Muscle layer of colon (tissue), 2 donors: ENCODE measurements at regions not wholly inside any gene's neighbourhood (a gene's known extent, or its start where the extent isn't known, plus 50 kb on each side); places are given as distances from the start of the nearest gene placed in this dataset.

ENCODE experiments used
- H3K27ac ChIP-seq: one replicate; pipeline ENCODE4 v1.7.0; 2013; ENCODE audit warnings: low read depth, mild to moderate bottlenecking, low read length, moderate library complexity
- H3K27me3 ChIP-seq, 2 donors: one replicate each; pipeline ENCODE4 v1.7.0; 2013; ENCODE audit warnings: low read length in 2 of 2, mild to moderate bottlenecking in 2 of 2; ENCODE audit not compliant: insufficient read depth in 2 of 2, control insufficient read depth in 1 of 2
- H3K36me3 ChIP-seq: one replicate; pipeline ENCODE4 v1.7.0; 2013; ENCODE audit warnings: mild to moderate bottlenecking, low read length; ENCODE audit not compliant: insufficient read depth
- H3K4me1 ChIP-seq: one replicate; pipeline ENCODE4 v1.7.0; 2013; ENCODE audit warnings: mild to moderate bottlenecking, low read length; ENCODE audit not compliant: insufficient read depth
- H3K4me3 ChIP-seq, 2 donors: one replicate each; pipeline ENCODE4 v1.7.0; 2013; ENCODE audit warnings: low read length in 2 of 2, low read depth in 1 of 2, mild to moderate bottlenecking in 1 of 2, moderate library complexity in 1 of 2
- H3K9ac ChIP-seq: one replicate; pipeline ENCODE4 v1.7.0; 2013; ENCODE audit warnings: low read length
- H3K9me3 ChIP-seq: one replicate; pipeline ENCODE4 v1.7.0; 2013; ENCODE audit warnings: mild to moderate bottlenecking, low read length
- donor health status: abdominal sarcoma.
- donor health status: Adenocarcinoma of cecum.

- no peaks in the 10 kb centered on the region for H3K9me3 ChIP-seq
- H3K27ac ChIP-seq, result no peak overlapping the region
- no peaks in the 10 kb centered on the region for H3K36me3 ChIP-seq
- no peaks in the 10 kb centered on the region for H3K27me3 ChIP-seq
- H3K4me1 ChIP-seq, result no peaks in the 10 kb centered on the region
- no peak overlapping the region for H3K9ac ChIP-seq
- no peak overlapping the region for H3K4me3 ChIP-seq
Measured at GRCh38 chr21:16563116-16563515, 833.3 kb downstream of the USP25 start.

DNA sequence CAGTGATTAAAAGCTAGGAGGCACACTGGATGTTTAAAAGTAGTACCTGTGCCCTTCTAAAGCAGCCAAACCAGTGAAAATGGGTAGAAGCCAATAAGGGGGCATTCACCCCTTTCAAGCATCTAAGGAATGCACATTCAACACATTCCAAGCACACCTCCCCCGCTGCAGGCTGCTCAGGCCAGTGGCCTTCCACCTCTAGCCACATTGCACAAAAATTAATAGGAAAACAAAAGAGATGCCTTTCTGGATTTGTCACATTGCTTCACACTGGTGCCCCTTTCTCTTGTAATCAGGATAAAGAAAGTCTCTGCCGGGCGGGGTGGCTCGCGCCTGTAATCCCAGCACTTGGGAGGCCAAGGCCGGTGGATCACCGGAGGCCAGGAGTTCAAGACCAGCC lies 834.0 kb downstream of the USP25 start:
- Histone ChIP-seq H3K9me3 (no peaks in the 10 kb centered on the region), H3K36me3 (no peaks in the 10 kb centered on the region), H3K27ac (no peak overlapping the region), H3K9ac (no peak overlapping the region), H3K4me1 (no peaks in the 10 kb centered on the region), H3K27me3 (no peaks in the 10 kb centered on the region), H3K4me3 (no peak overlapping the region)

DNA sequence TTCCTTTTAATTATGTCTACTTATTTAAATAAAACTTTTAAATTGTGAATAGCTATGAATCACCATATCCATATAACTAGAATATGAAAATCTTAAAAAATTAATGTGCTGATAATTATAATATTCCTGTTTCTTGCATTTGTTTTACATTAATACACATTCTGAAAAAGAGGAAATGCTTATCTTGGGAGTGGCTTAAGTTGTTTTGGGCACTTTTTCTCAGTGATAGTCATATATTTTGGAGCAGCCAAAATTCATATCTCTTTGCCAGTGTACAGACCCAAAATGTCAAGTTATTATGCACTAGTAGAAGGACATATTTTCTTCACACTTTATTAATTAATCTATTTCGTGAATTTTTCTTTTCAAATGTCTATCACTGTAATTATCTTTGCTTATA lies 838.5 kb downstream of the USP25 start:
- no peak overlapping the region for H3K9ac ChIP-seq
- H3K27ac ChIP-seq, result no peak overlapping the region
- H3K27me3 ChIP-seq, result no peaks in the 10 kb centered on the region
- peaks cover 10% of the 10 kb centered on the region for H3K4me1 ChIP-seq
- H3K36me3 ChIP-seq, result no peaks in the 10 kb centered on the region
- no peaks in the 10 kb centered on the region for H3K9me3 ChIP-seq
- H3K4me3 ChIP-seq, result no peak overlapping the region

DNA sequence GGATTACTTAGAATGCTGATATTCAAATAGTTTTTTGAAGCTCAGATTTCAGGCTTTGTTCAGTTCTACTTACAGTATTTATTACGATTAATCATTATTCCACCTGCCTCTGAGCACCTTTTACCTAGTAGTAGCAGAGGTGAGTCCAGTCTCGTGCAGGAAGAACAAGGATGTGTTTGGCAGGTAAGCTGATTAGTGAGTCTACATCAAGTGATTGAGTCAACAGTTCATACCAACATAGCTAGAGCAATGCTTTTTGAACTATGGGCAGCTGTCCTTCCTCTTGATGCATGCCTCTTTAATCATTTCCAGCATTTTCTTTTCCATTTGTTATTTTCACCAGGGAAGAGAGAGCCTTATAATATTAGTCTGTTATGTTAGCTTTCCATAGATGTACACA lies 838.9 kb downstream of the USP25 start:
- Histone ChIP-seq H3K27me3 (no peaks in the 10 kb centered on the region), H3K9ac (no peak overlapping the region), H3K36me3 (no peaks in the 10 kb centered on the region), H3K27ac (no peak overlapping the region), H3K9me3 (no peaks in the 10 kb centered on the region), H3K4me3 (no peak overlapping the region), H3K4me1 (peaks cover 10% of the 10 kb centered on the region)

GRCh38 chr21:16569679-16570078 lies 839.9 kb downstream of the USP25 start:
- H3K36me3 ChIP-seq, result no peaks in the 10 kb centered on the region
- no peak overlapping the region for H3K4me3 ChIP-seq
- no peaks in the 10 kb centered on the region for H3K27me3 ChIP-seq
- H3K4me1 ChIP-seq, result peaks cover 10% of the 10 kb centered on the region
- no peak overlapping the region for H3K27ac ChIP-seq
- no peaks in the 10 kb centered on the region for H3K9me3 ChIP-seq
- H3K9ac ChIP-seq, result no peak overlapping the region

- H3K9me3 ChIP-seq, result no peaks in the 10 kb centered on the region
- H3K36me3 ChIP-seq, result no peaks in the 10 kb centered on the region
Measured at GRCh38 chr21:16570171-16570570, 840.4 kb downstream of the USP25 start.

GRCh38 chr21:16570856-16571255 lies 841.1 kb downstream of the USP25 start:
- Histone ChIP-seq H3K27me3 (no peaks in the 10 kb centered on the region), H3K4me3 (peak overlapping the region in 1 of 2 donors; percentile 21), H3K4me1 (peaks cover 10% of the 10 kb centered on the region), H3K27ac (no peak overlapping the region), H3K36me3 (no peaks in the 10 kb centered on the region), H3K9me3 (no peaks in the 10 kb centered on the region), H3K9ac (no peak overlapping the region)

More at GRCh38 chr21:16570171-16570570, 840.4 kb downstream of the USP25 start:
- no peak overlapping the region for H3K9ac ChIP-seq
- H3K4me1 ChIP-seq, result peaks cover 10% of the 10 kb centered on the region
- no peaks in the 10 kb centered on the region for H3K27me3 ChIP-seq
- H3K4me3 ChIP-seq, result no peak overlapping the region
- H3K27ac ChIP-seq, result no peak overlapping the region

- no peak overlapping the region for H3K4me3 ChIP-seq
- H3K27ac ChIP-seq, result no peak overlapping the region
- no peaks in the 10 kb centered on the region for H3K9me3 ChIP-seq
- H3K36me3 ChIP-seq, result no peaks in the 10 kb centered on the region
- H3K4me1 ChIP-seq, result peaks cover 10% of the 10 kb centered on the region
- H3K9ac ChIP-seq, result no peak overlapping the region
- no peaks in the 10 kb centered on the region for H3K27me3 ChIP-seq
Measured at GRCh38 chr21:16571594-16571993, 841.8 kb downstream of the USP25 start.

GRCh38 chr21:16572032-16572431 lies 842.2 kb downstream of the USP25 start:
- no peak overlapping the region for H3K4me3 ChIP-seq
- H3K9ac ChIP-seq, result no peak overlapping the region
- no peaks in the 10 kb centered on the region for H3K36me3 ChIP-seq
- H3K27ac ChIP-seq, result no peak overlapping the region
- no peaks in the 10 kb centered on the region for H3K27me3 ChIP-seq
- H3K9me3 ChIP-seq, result no peaks in the 10 kb centered on the region
- H3K4me1 ChIP-seq, result peaks cover 10% of the 10 kb centered on the region

GRCh38 chr21:16573578-16573977 lies 843.8 kb downstream of the USP25 start:
- Histone ChIP-seq H3K27me3 (no peaks in the 10 kb centered on the region), H3K4me3 (no peak overlapping the region), H3K9me3 (no peaks in the 10 kb centered on the region), H3K36me3 (no peaks in the 10 kb centered on the region), H3K9ac (no peak overlapping the region), H3K4me1 (peaks cover 11% of the 10 kb centered on the region), H3K27ac (no peak overlapping the region)

- H3K4me1 ChIP-seq, result peaks cover 27% of the 10 kb centered on the region
- H3K9me3 ChIP-seq, result no peaks in the 10 kb centered on the region
- no peak overlapping the region for H3K27ac ChIP-seq
- H3K27me3 ChIP-seq, result no peaks in the 10 kb centered on the region
- H3K4me3 ChIP-seq, result no peak overlapping the region
- no peak overlapping the region for H3K9ac ChIP-seq
- H3K36me3 ChIP-seq, result no peaks in the 10 kb centered on the region
Measured at GRCh38 chr21:16577975-16578374, 848.2 kb downstream of the USP25 start.

DNA sequence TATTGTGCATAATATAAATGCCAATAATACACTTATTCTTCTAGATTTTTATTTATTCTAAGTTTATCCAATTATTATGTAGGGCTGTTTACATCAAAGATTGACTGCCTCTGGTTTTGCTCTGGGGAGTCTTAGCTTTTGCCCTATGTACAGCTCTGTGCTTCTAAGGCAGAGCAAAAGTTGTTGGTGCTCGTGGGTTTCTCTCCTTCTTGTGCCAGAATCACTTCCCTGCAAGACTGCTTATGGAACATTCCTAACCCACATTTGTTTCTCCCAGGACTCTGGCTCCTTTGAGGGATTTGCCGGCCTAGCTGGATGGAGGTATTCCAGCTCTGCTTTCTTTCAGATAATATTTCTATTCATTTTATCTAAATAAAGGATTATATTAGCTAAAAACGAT lies 849.1 kb downstream of the USP25 start:
- peak overlapping the region; percentile 55 for H3K27ac ChIP-seq
- no peaks in the 10 kb centered on the region for H3K36me3 ChIP-seq
- no peak overlapping the region for H3K9ac ChIP-seq
- peaks cover 27% of the 10 kb centered on the region for H3K4me1 ChIP-seq
- H3K4me3 ChIP-seq, result no peak overlapping the region
- H3K9me3 ChIP-seq, result no peaks in the 10 kb centered on the region
- H3K27me3 ChIP-seq, result no peaks in the 10 kb centered on the region
